ENCODE measurements at regions not wholly inside any gene's neighbourhood (a gene's known extent, or its start where the extent isn't known, plus 50 kb on each side); places are given as distances from the start of the nearest gene placed in this dataset.
A peak's percentile ranks its signal among the peaks of the same experiment; 100 is the strongest.
"Not testable (repeated sequence)": the region's sequence is repeated elsewhere in the genome, so short reads cannot be mapped to it uniquely, and the experiment has no call there.

GRCh38 chr13:87191485-87191884, 479.7 kb upstream of the SLITRK5 start:
- H3K27ac ChIP-seq; in situ Hi-C loops (cut with MboI; ENCODE audit: low pct_unique_long_range_greater_than_20kb in 2 of 9, low sequenced_read_pairs in 9 of 9, unreplicated experiment in 9 of 9); H3K4me1 ChIP-seq (replicated peaks in 1 of 2); H3K4me3 ChIP-seq; ATAC-seq (replicated peaks in 6 of 8): not testable (repeated sequence)
- WGBS, 10 experiments = 29 to 95% (median 88%) methylated on average over 2 to 4 of the region's 8 CpGs; no CpG with 5 or more reads in 6 of the 10 experiments

- no peak overlapping the region for H3K4me3 ChIP-seq
- H3K4me1 ChIP-seq (replicated peaks in 1 of 2) = no peaks in the 10 kb centered on the region
- in situ Hi-C loops (cut with MboI; ENCODE audit: low pct_unique_long_range_greater_than_20kb in 2 of 9, low sequenced_read_pairs in 9 of 9, unreplicated experiment in 9 of 9) = no loop called here
- no peak for ATAC-seq (replicated peaks in 6 of 8)
- H3K27ac ChIP-seq = no peak overlapping the region
- WGBS, 10 experiments = 0 to 100% (median 86%) methylated on average over 1 to 3 of the region's 3 CpGs
Observed at GRCh38 chr13:87198371-87198770, 472.8 kb upstream of the SLITRK5 start.

GRCh38 chr13:87206708-87207107, 464.5 kb upstream of the SLITRK5 start:
- no peak for ATAC-seq (replicated peaks in 6 of 8)
- in situ Hi-C loops (cut with MboI; ENCODE audit: low pct_unique_long_range_greater_than_20kb in 2 of 9, low sequenced_read_pairs in 9 of 9, unreplicated experiment in 9 of 9) = no loop called here
- 10 to 100% (median 91%) methylated on average over 2 to 6 of the region's 6 CpGs; no CpG with 5 or more reads in 2 of the 10 experiments for WGBS, 10 experiments
- H3K27ac ChIP-seq = no peak overlapping the region
- H3K4me3 ChIP-seq = no peak overlapping the region
- no peaks in the 10 kb centered on the region for H3K4me1 ChIP-seq (replicated peaks in 1 of 2)

- Histone ChIP-seq H3K4me3 (no peak overlapping the region), H3K27ac (no peak overlapping the region), H3K4me1 (replicated peaks in 1 of 2) (no peaks in the 10 kb centered on the region)
- in situ Hi-C loops (cut with MboI; ENCODE audit: low pct_unique_long_range_greater_than_20kb in 2 of 9, low sequenced_read_pairs in 9 of 9, unreplicated experiment in 9 of 9) = no loop called here
- WGBS, 10 experiments = 0 to 76% (median 26%) methylated on average over 1 to 4 of the region's 4 CpGs; no CpG with 5 or more reads in 2 of the 10 experiments
- peak in 1 of 8 experiments; percentile 69 for ATAC-seq (replicated peaks in 6 of 8)
Observed at GRCh38 chr13:87207280-87208003, 463.7 kb upstream of the SLITRK5 start.

- Histone ChIP-seq H3K4me3 (no peak overlapping the region), H3K27ac (no peak overlapping the region), H3K4me1 (replicated peaks in 1 of 2) (no peaks in the 10 kb centered on the region)
- WGBS, 10 experiments = 17 to 100% (median 42%) methylated on average over 1 to 2 of the region's 2 CpGs; no CpG with 5 or more reads in 6 of the 10 experiments
- in situ Hi-C loops (cut with MboI; ENCODE audit: low pct_unique_long_range_greater_than_20kb in 2 of 9, low sequenced_read_pairs in 9 of 9, unreplicated experiment in 9 of 9) = no loop called here
- ATAC-seq (replicated peaks in 6 of 8) = no peak
Observed at GRCh38 chr13:87208636-87209035, 462.5 kb upstream of the SLITRK5 start.

GRCh38 chr13:87234981-87235380, 436.2 kb upstream of the SLITRK5 start:
- WGBS, 10 experiments = 0 to 100% (median 59%) methylated on average over 1 to 2 of the region's 2 CpGs; no CpG with 5 or more reads in 3 of the 10 experiments
- Histone ChIP-seq H3K4me3 (no peak overlapping the region), H3K4me1 (replicated peaks in 1 of 2) (no peaks in the 10 kb centered on the region), H3K27ac (no peak overlapping the region)
- ATAC-seq (replicated peaks in 6 of 8) = no peak
- in situ Hi-C loops (cut with MboI; ENCODE audit: low pct_unique_long_range_greater_than_20kb in 2 of 9, low sequenced_read_pairs in 9 of 9, unreplicated experiment in 9 of 9) = no loop called here

GRCh38 chr13:87235621-87236020, 435.6 kb upstream of the SLITRK5 start:
- Histone ChIP-seq H3K27ac (no peak overlapping the region), H3K4me1 (replicated peaks in 1 of 2) (no peaks in the 10 kb centered on the region), H3K4me3 (no peak overlapping the region)
- ATAC-seq (replicated peaks in 6 of 8) = no peak
- in situ Hi-C loops (cut with MboI; ENCODE audit: low pct_unique_long_range_greater_than_20kb in 2 of 9, low sequenced_read_pairs in 9 of 9, unreplicated experiment in 9 of 9) = no loop called here

- in situ Hi-C loops (cut with MboI; ENCODE audit: low pct_unique_long_range_greater_than_20kb in 2 of 9, low sequenced_read_pairs in 9 of 9, unreplicated experiment in 9 of 9) = no loop called here
- 14 to 100% (median 92%) methylated on average over 1 to 3 of the region's 3 CpGs; no CpG with 5 or more reads in 2 of the 10 experiments for WGBS, 10 experiments
- no peak for ATAC-seq (replicated peaks in 6 of 8)
- H3K4me3 ChIP-seq = no peak overlapping the region
- H3K27ac ChIP-seq = no peak overlapping the region
- peaks cover 0 to 3% of the 10 kb centered on the region in 2 donors for H3K4me1 ChIP-seq (replicated peaks in 1 of 2)
Observed at GRCh38 chr13:87244256-87244890, 426.8 kb upstream of the SLITRK5 start.

- WGBS, 10 experiments = 34 to 100% (median 88%) methylated on average over 1 to 8 of the region's 8 CpGs; no CpG with 5 or more reads in 1 of the 10 experiments
- in situ Hi-C loops (cut with MboI; ENCODE audit: low pct_unique_long_range_greater_than_20kb in 2 of 9, low sequenced_read_pairs in 9 of 9, unreplicated experiment in 9 of 9) = loop anchor here in 1 of 9 experiments (25.0 kb wide), 2 partner anchors 363 to 412 kb away; partner anchors contain the start of gene SLITRK5
- not testable (repeated sequence) for H3K4me3 ChIP-seq; H3K27ac ChIP-seq; ATAC-seq (replicated peaks in 6 of 8); H3K4me1 ChIP-seq (replicated peaks in 1 of 2)
Observed at GRCh38 chr13:87249847-87250246, 421.3 kb upstream of the SLITRK5 start.

GRCh38 chr13:87255394-87255793, 415.8 kb upstream of the SLITRK5 start:
- no peak overlapping the region for H3K27ac ChIP-seq
- no peaks in the 10 kb centered on the region for H3K4me1 ChIP-seq (replicated peaks in 1 of 2)
- in situ Hi-C loops (cut with MboI; ENCODE audit: low pct_unique_long_range_greater_than_20kb in 2 of 9, low sequenced_read_pairs in 9 of 9, unreplicated experiment in 9 of 9) = loop anchor here in 1 of 9 experiments (25.0 kb wide), 2 partner anchors 368 to 407 kb away; partner anchors contain the start of gene SLITRK5
- ATAC-seq (replicated peaks in 6 of 8) = no peak
- WGBS, 10 experiments = 25 to 95% (median 93%) methylated on average over 2 to 5 of the region's 5 CpGs
- H3K4me3 ChIP-seq = no peak overlapping the region

- WGBS, 10 experiments = 0 to 75% (median 18%) methylated on average over 1 to 5 of the region's 5 CpGs; no CpG with 5 or more reads in 1 of the 10 experiments
- H3K27ac ChIP-seq = no peak overlapping the region
- in situ Hi-C loops (cut with MboI; ENCODE audit: low pct_unique_long_range_greater_than_20kb in 2 of 9, low sequenced_read_pairs in 9 of 9, unreplicated experiment in 9 of 9) = loop anchor here in 1 of 9 experiments (25.0 kb wide), 2 partner anchors 372 to 403 kb away; partner anchors contain the start of gene SLITRK5
- no peak overlapping the region for H3K4me3 ChIP-seq
- H3K4me1 ChIP-seq (replicated peaks in 1 of 2) = no peaks in the 10 kb centered on the region
- peak in 3 of 8 experiments; percentile 40 to 74 (median 46) for ATAC-seq (replicated peaks in 6 of 8)
Observed at GRCh38 chr13:87259479-87260083, 411.6 kb upstream of the SLITRK5 start.

- peak; percentile 44 to 88 (median 54) for ATAC-seq (replicated peaks in 6 of 8)
- in situ Hi-C loops (cut with MboI; ENCODE audit: low pct_unique_long_range_greater_than_20kb in 2 of 9, low sequenced_read_pairs in 9 of 9, unreplicated experiment in 9 of 9) = loop anchor here in 1 of 9 experiments (25.0 kb wide), 2 partner anchors 387 to 388 kb away; partner anchors contain the start of gene SLITRK5
- no peaks in the 10 kb centered on the region for H3K4me1 ChIP-seq (replicated peaks in 1 of 2)
- no peak overlapping the region for H3K4me3 ChIP-seq
- WGBS, 10 experiments = 0 to 20% (median 0%) methylated on average over 1 of the region's 1 CpG; no CpG with 5 or more reads in 2 of the 10 experiments
- H3K27ac ChIP-seq = no peak overlapping the region
Observed at GRCh38 chr13:87274209-87274819, 396.9 kb upstream of the SLITRK5 start.

GRCh38 chr13:87280139-87280538, 391.0 kb upstream of the SLITRK5 start:
- in situ Hi-C loops (cut with MboI; ENCODE audit: low pct_unique_long_range_greater_than_20kb in 2 of 9, low sequenced_read_pairs in 9 of 9, unreplicated experiment in 9 of 9) = no loop called here
- no peak for ATAC-seq (replicated peaks in 6 of 8)
- no peaks in the 10 kb centered on the region for H3K4me1 ChIP-seq (replicated peaks in 1 of 2)
- no peak overlapping the region for H3K4me3 ChIP-seq
- H3K27ac ChIP-seq = no peak overlapping the region
- WGBS, 10 experiments = 7 to 95% (median 74%) methylated on average over 1 to 4 of the region's 4 CpGs
